Panc1 (cell line): ENCODE measurements at regions not wholly inside any gene's neighbourhood (a gene's known extent, or its start where the extent isn't known, plus 50 kb on each side); places are given as distances from the start of the nearest gene placed in this dataset.

Experiments used
- ATAC-seq: fragments of 200-7000 bp; cut with Tn5 transposase; 2 replicates; pipeline ENCODE4 v1.9.1; 2020; ENCODE audit warnings: mild to moderate bottlenecking, moderate library complexity
- BruUV-seq: library from RNA; stranded (reverse); fragments of 400-500 nt; replicated peaks from 2 replicates; lab custom pipeline; 2021; lab: Mats Ljungman, UMichigan
- CTCF ChIA-PET: fragments of 300-600 bp; sonication (Branson Sonifier 250); formaldehyde crosslinking; loops from one replicate; lab custom pipeline; 2022; ENCODE audit warnings: antibody characterized with exemption; lab: Charles Lee
- POLR2A ChIA-PET: fragments of 300-600 bp; sonication (Branson Sonifier 250); formaldehyde crosslinking; loops from one replicate; lab custom pipeline; 2022; ENCODE audit warnings: antibody characterized with exemption; lab: Charles Lee
- DNase-seq: peaks from one replicate; pipeline ENCODE4 v3.0.0-alpha.2; 2010; ENCODE audit warnings: low read depth, low spot score
- H3K27ac ChIP-seq: 2 replicates; pipeline ENCODE4 v1.5.1; 2011; ENCODE audit warnings: mild to moderate bottlenecking, low read length, inconsistent platforms
- H3K27me3 ChIP-seq: fragments of 200-500 bp; sonication (Bioruptor generic); 2 replicates; pipeline ENCODE4 v1.6.0; 2014; ENCODE audit warnings: low read length, inconsistent platforms; ENCODE audit not compliant: control insufficient read depth, insufficient read depth
- H3K36me3 ChIP-seq: fragments of 200-500 bp; sonication (Bioruptor generic); 2 replicates; pipeline ENCODE4 v1.5.1; 2014; ENCODE audit warnings: inconsistent platforms, mild to moderate bottlenecking, low read length, moderate library complexity; ENCODE audit not compliant: control insufficient read depth, insufficient read depth
- H3K4me1 ChIP-seq: 2 replicates; pipeline ENCODE4 v1.5.1; 2011; ENCODE audit warnings: inconsistent platforms, mild to moderate bottlenecking, low read length, moderate library complexity; ENCODE audit not compliant: control insufficient read depth, insufficient read depth
- H3K4me3 ChIP-seq, 2 experiments: 2 replicates each; pipeline ENCODE4 v1.5.1; 2011 to 2012; ENCODE audit warnings: low read depth in 2 of 2, low read length in 2 of 2, mild to moderate bottlenecking in 2 of 2, inconsistent platforms in 1 of 2, moderate library complexity in 1 of 2
- H3K9me3 ChIP-seq: fragments of 200-500 bp; sonication (Bioruptor generic); 2 replicates; pipeline ENCODE4 v1.5.1; 2014; ENCODE audit warnings: low read depth, mild to moderate bottlenecking, inconsistent platforms, low read length, moderate library complexity; ENCODE audit not compliant: control insufficient read depth, insufficient read depth
- CTCF ChIP-seq: fragments of 450-650 bp; IDR thresholded peaks from 2 replicates; pipeline ENCODE4 v1.5.1; 2017; ENCODE audit warnings: mild to moderate bottlenecking
- POLR2AphosphoS5 ChIP-seq: IDR thresholded peaks from 2 replicates; pipeline ENCODE4 v1.6.1; 2012; ENCODE audit warnings: mild to moderate bottlenecking, low read depth, low read length, moderate library complexity
- SIN3A ChIP-seq: IDR thresholded peaks from 2 replicates; pipeline ENCODE4 v1.6.1; 2012; ENCODE audit warnings: low read depth, mild to moderate bottlenecking, low read length, moderate library complexity, borderline replicate concordance; ENCODE audit not compliant: insufficient read depth
- TCF7L2 ChIP-seq: IDR thresholded peaks from 2 replicates; pipeline ENCODE4 v1.6.1; 2011; ENCODE audit warnings: mild to moderate bottlenecking, low read depth, low read length, inconsistent platforms
- in situ Hi-C: cut with HindIII; loops from 2 replicates; pipeline ENCODE4 v1.10.0; 2016; ENCODE audit warnings: low sequenced_read_pairs, low pct_unique_long_range_greater_than_20kb
- intact Hi-C: fragments of 100-400 bp; cut with micrococcal nuclease; formaldehyde crosslinking; loops from one replicate; pipeline ENCODE4 v1.10.0; 2022; ENCODE audit not compliant: unreplicated experiment
- TF ChIP-seq, protein P1 (sequence below), 2 experiments: IDR thresholded peaks; 2 replicates each; pipeline ENCODE4 v1.6.1; 2011 to 2012; ENCODE audit warnings: low read depth in 2 of 2, control low read depth in 1 of 2, low read length in 1 of 2, mild to moderate bottlenecking in 1 of 2, moderate library complexity in 1 of 2; ENCODE audit not compliant: insufficient read depth in 1 of 2

GRCh38 chr5:167378894-167379723 lies 912.3 kb upstream of the WWC1 start:
- POLR2A ChIA-PET, result interaction anchor here (0.7 kb wide), 1 partner anchor 264 kb away, joined by 8 read pairs; no protein-coding TSS in a partner anchor
- CTCF ChIA-PET, result interaction anchor here (0.7 kb wide), 1 partner anchor 1360 kb away, joined by 9 read pairs; no protein-coding TSS in a partner anchor
- in situ Hi-C loops (no loop called here), intact Hi-C loops (no loop called here)
- no peak for DNase-seq
- H3K36me3 ChIP-seq, result no peaks in the 10 kb centered on the region
- H3K27me3 ChIP-seq, result no peaks in the 10 kb centered on the region
- no peak overlapping the region for H3K4me3 ChIP-seq
- no peak overlapping the region for H3K27ac ChIP-seq
- H3K9me3 ChIP-seq, result no peaks in the 10 kb centered on the region
- BruUV-seq, result no TSS peak
- TF ChIP-seq, protein P1, sequence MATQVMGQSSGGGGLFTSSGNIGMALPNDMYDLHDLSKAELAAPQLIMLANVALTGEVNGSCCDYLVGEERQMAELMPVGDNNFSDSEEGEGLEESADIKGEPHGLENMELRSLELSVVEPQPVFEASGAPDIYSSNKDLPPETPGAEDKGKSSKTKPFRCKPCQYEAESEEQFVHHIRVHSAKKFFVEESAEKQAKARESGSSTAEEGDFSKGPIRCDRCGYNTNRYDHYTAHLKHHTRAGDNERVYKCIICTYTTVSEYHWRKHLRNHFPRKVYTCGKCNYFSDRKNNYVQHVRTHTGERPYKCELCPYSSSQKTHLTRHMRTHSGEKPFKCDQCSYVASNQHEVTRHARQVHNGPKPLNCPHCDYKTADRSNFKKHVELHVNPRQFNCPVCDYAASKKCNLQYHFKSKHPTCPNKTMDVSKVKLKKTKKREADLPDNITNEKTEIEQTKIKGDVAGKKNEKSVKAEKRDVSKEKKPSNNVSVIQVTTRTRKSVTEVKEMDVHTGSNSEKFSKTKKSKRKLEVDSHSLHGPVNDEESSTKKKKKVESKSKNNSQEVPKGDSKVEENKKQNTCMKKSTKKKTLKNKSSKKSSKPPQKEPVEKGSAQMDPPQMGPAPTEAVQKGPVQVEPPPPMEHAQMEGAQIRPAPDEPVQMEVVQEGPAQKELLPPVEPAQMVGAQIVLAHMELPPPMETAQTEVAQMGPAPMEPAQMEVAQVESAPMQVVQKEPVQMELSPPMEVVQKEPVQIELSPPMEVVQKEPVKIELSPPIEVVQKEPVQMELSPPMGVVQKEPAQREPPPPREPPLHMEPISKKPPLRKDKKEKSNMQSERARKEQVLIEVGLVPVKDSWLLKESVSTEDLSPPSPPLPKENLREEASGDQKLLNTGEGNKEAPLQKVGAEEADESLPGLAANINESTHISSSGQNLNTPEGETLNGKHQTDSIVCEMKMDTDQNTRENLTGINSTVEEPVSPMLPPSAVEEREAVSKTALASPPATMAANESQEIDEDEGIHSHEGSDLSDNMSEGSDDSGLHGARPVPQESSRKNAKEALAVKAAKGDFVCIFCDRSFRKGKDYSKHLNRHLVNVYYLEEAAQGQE (IDR thresholded peaks at IDR 0.05; ENCODE audit: insufficient read depth in 1 of 2, low read depth in 2 of 2, low read length in 1 of 2), result no peak
- no peak for TF ChIP-seq TCF7L2
- no peak for TF ChIP-seq SIN3A
- no peak for TF ChIP-seq POLR2AphosphoS5
- TF ChIP-seq CTCF, result no peak
- H3K4me1 ChIP-seq, result no peaks in the 10 kb centered on the region
- no peak for ATAC-seq

DNA sequence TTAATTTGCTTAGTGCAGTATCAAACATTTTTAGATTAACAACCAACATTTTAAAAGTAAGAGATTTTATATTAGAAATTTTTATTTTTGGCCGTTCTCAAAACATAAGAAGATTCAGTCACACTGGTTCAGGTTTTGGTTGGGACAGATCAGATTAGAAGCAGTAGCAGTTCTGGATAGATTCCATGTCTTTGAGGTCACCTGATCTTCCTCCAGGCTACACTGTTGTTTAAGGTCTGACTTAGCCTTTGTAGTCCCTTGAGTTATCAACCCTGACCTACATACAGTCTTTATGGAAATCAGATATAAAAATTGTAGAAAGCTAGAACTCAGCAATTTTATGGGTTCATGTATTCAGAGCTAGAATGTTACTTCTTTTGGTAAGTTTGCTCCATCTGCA lies 910.0 kb upstream of the WWC1 start:
- ATAC-seq (no peak), DNase-seq (no peak)
- Histone ChIP-seq H3K9me3 (no peaks in the 10 kb centered on the region), H3K36me3 (no peaks in the 10 kb centered on the region), H3K4me3 (no peak overlapping the region), H3K27ac (no peak overlapping the region), H3K27me3 (no peaks in the 10 kb centered on the region), H3K4me1 (no peaks in the 10 kb centered on the region)
- no peak for TF ChIP-seq CTCF
- no peak for TF ChIP-seq POLR2AphosphoS5
- TF ChIP-seq, protein P1 (IDR thresholded peaks at IDR 0.05; ENCODE audit: insufficient read depth in 1 of 2, low read depth in 2 of 2, low read length in 1 of 2), result no peak
- TF ChIP-seq SIN3A, result no peak
- no peak for TF ChIP-seq TCF7L2
- in situ Hi-C loops (no loop called here), intact Hi-C loops (no loop called here)
- ChIA-PET CTCF (no interaction called here), POLR2A (no interaction called here)
- BruUV-seq, result no TSS peak
